Activated CD4-positive, alpha-beta T cell treated with anti-CD3 and anti-CD28 coated beads, Interleukin-2, Interleukin-4, amounts not matched to agents 100 ng/mL and 50 ng/mL, durations not matched to agents 16 hours and 8 hours (primary cell): ENCODE measurements at regions not wholly inside any gene's neighbourhood (a gene's known extent, or its start where the extent isn't known, plus 50 kb on each side); places are given as distances from the start of the nearest gene placed in this dataset.

Source experiments
- DNase-seq: peaks from one replicate; pipeline ENCODE4 v3.0.0-alpha.2; 2020; ENCODE audit warnings: low spot score

- DNase-seq: no peak
Measured at GRCh38 chr11:92662601-92663360, 306.7 kb upstream of the MTNR1B start.

GRCh38 chr11:92663539-92663938 is 305.9 kb upstream of the MTNR1B start:
- DNase-seq: no peak

GRCh38 chr11:92667486-92668152 is 301.8 kb upstream of the MTNR1B start:
- no peak for DNase-seq

- no peak for DNase-seq
Measured at GRCh38 chr11:92670308-92670890, 299.1 kb upstream of the MTNR1B start.

GRCh38 chr11:92671081-92671480 is 298.4 kb upstream of the MTNR1B start:
- DNase-seq: no peak

GRCh38 chr11:92675303-92675702 is 294.1 kb upstream of the MTNR1B start:
- no peak for DNase-seq

- no peak for DNase-seq
Measured at GRCh38 chr11:92675810-92676209, 293.6 kb upstream of the MTNR1B start.

- DNase-seq: no peak
Measured at GRCh38 chr11:92678008-92678611, 291.3 kb upstream of the MTNR1B start.

GRCh38 chr11:92681586-92681985 is 287.9 kb upstream of the MTNR1B start:
- DNase-seq: peak; percentile 33

GRCh38 chr11:92682136-92682535 is 287.3 kb upstream of the MTNR1B start:
- DNase-seq: no peak

GRCh38 chr11:92682952-92683351 is 286.5 kb upstream of the MTNR1B start:
- no peak for DNase-seq

GRCh38 chr11:92685049-92685448 is 284.4 kb upstream of the MTNR1B start:
- no peak for DNase-seq

GRCh38 chr11:92687724-92688123 is 281.7 kb upstream of the MTNR1B start:
- DNase-seq: no peak

GRCh38 chr11:92688416-92688815 is 281.0 kb upstream of the MTNR1B start:
- DNase-seq: no peak

- DNase-seq: no peak
Measured at GRCh38 chr11:92692826-92693546, 276.5 kb upstream of the MTNR1B start.

- no peak for DNase-seq
Measured at GRCh38 chr11:92696076-92696475, 273.4 kb upstream of the MTNR1B start.

- peak; percentile 9 for DNase-seq
Measured at GRCh38 chr11:92697461-92698312, 271.8 kb upstream of the MTNR1B start.

GRCh38 chr11:92698742-92699141 is 270.7 kb upstream of the MTNR1B start:
- DNase-seq: no peak

GRCh38 chr11:92702037-92702804 is 267.2 kb upstream of the MTNR1B start:
- no peak for DNase-seq

- no peak for DNase-seq
Measured at GRCh38 chr11:92702805-92703448, 266.5 kb upstream of the MTNR1B start.
